ENCODE measurements at regions not wholly inside any gene's neighbourhood (a gene's known extent, or its start where the extent isn't known, plus 50 kb on each side); places are given as distances from the start of the nearest gene placed in this dataset.

- no peak for TF ChIP-seq POLR2A (IDR thresholded peaks at IDR 0.05)
- no peak for TF ChIP-seq CTCF (IDR thresholded peaks at IDR 0.05)
- Histone ChIP-seq H3K4me3 (no peak overlapping the region), H3K9me3 (no peaks in the 10 kb centered on the region), H3K27ac (no peak overlapping the region), H3K36me3 (no peaks in the 10 kb centered on the region), H3K27me3 (no peaks in the 10 kb centered on the region), H3K4me1 (no peaks in the 10 kb centered on the region)
- DNase-seq = no peak
- intact Hi-C loops (cut with DNase I; ENCODE audit: low total_unique reads) = no loop called here
These were observed 119.0 kb upstream of the BET1 start for GRCh38 chr7:94123136-94123535.

DNA sequence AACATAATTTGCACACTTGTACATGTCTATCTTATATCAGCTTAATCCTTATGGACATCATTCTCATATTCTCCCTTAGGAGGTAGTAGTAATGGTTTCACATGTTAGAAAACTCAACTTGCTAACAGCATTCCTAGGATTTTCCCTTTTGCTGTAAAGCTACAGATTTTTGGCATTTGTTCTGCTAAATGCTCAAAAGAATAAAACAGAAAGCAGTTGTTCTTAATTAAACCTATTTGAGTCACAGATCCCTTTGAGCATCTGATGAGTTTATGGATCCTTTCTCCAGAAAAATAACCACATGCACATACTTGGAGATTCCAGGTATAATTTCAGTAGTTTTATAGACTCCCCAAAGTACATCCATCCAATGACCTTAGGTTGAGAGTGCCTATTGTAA lies 122.9 kb upstream of the BET1 start:
- DNase-seq = no peak
- Histone ChIP-seq H3K9me3 (no peaks in the 10 kb centered on the region), H3K27me3 (no peaks in the 10 kb centered on the region), H3K27ac (no peak overlapping the region), H3K4me3 (no peak overlapping the region), H3K36me3 (no peaks in the 10 kb centered on the region), H3K4me1 (no peaks in the 10 kb centered on the region)
- TF ChIP-seq CTCF (IDR thresholded peaks at IDR 0.05) = no peak
- TF ChIP-seq POLR2A (IDR thresholded peaks at IDR 0.05) = no peak
- intact Hi-C loops (cut with DNase I; ENCODE audit: low total_unique reads) = no loop called here

DNA sequence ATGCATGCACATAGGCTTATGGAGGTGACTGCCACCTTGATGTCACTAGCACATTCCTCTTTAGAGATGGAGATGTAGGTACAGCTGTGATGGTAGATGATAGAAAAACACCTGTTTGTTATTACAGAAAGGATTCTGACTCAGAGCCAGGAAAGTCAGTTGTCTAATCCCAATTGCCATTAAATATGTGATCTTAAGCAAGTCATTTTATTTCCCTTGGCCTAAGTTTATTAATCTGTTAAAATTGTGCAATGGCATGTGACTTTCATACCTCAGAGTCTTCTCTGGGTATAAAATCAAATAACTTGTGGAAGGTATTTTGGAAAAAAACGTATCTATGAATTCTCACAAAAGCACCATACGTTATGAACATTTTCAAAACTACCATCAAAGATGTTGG lies 123.9 kb upstream of the BET1 start:
- no peak for TF ChIP-seq POLR2A (IDR thresholded peaks at IDR 0.05)
- TF ChIP-seq CTCF (IDR thresholded peaks at IDR 0.05) = no peak
- no peak overlapping the region for H3K4me3 ChIP-seq
- no peaks in the 10 kb centered on the region for H3K27me3 ChIP-seq
- DNase-seq = no peak
- intact Hi-C loops (cut with DNase I; ENCODE audit: low total_unique reads) = no loop called here
- H3K36me3 ChIP-seq = no peaks in the 10 kb centered on the region
- no peak overlapping the region for H3K27ac ChIP-seq
- no peaks in the 10 kb centered on the region for H3K9me3 ChIP-seq
- no peaks in the 10 kb centered on the region for H3K4me1 ChIP-seq

- intact Hi-C loops (cut with DNase I; ENCODE audit: low total_unique reads) = no loop called here
- Histone ChIP-seq H3K9me3 (no peaks in the 10 kb centered on the region), H3K4me3 (no peak overlapping the region), H3K4me1 (no peaks in the 10 kb centered on the region), H3K27me3 (no peaks in the 10 kb centered on the region), H3K36me3 (no peaks in the 10 kb centered on the region), H3K27ac (no peak overlapping the region)
- TF ChIP-seq CTCF (IDR thresholded peaks at IDR 0.05) = no peak
- TF ChIP-seq POLR2A (IDR thresholded peaks at IDR 0.05) = no peak
- DNase-seq = no peak
These were observed 125.4 kb upstream of the BET1 start for GRCh38 chr7:94129443-94130140.

DNA sequence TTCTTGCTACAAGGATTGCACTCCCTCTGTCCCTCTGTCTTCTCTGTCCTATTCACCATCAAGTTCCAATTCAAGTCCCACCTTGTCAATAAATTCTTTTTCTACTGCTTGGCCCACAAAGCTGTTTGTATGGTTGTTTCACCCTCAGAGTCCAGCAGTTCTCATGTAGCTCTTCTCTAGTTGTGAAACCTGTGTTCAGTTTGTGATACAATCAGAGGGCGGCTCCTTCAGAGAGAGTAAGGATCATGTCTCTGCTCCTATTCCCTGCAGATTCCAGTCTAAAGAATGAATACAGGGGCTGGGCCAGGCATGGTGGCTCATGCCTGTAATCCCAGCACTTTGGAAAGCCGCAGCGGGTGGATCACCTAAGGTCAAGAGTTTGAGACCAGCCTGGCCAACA lies 126.6 kb upstream of the BET1 start:
- DNase-seq = no peak
- intact Hi-C loops (cut with DNase I; ENCODE audit: low total_unique reads) = no loop called here
- no peak for TF ChIP-seq POLR2A (IDR thresholded peaks at IDR 0.05)
- no peak for TF ChIP-seq CTCF (IDR thresholded peaks at IDR 0.05)

More for the DNA sequence above, 126.6 kb upstream of the BET1 start:
- no peaks in the 10 kb centered on the region for H3K9me3 ChIP-seq
- no peaks in the 10 kb centered on the region for H3K36me3 ChIP-seq
- H3K27ac ChIP-seq = no peak overlapping the region
- no peak overlapping the region for H3K4me3 ChIP-seq
- H3K27me3 ChIP-seq = no peaks in the 10 kb centered on the region
- H3K4me1 ChIP-seq = no peaks in the 10 kb centered on the region

Data from uterus (tissue), 3 donors.